ENCODE measurements at regions not wholly inside any gene's neighbourhood (a gene's known extent, or its start where the extent isn't known, plus 50 kb on each side); places are given as distances from the start of the nearest gene placed in this dataset.

- TF ChIP-seq, protein P1, sequence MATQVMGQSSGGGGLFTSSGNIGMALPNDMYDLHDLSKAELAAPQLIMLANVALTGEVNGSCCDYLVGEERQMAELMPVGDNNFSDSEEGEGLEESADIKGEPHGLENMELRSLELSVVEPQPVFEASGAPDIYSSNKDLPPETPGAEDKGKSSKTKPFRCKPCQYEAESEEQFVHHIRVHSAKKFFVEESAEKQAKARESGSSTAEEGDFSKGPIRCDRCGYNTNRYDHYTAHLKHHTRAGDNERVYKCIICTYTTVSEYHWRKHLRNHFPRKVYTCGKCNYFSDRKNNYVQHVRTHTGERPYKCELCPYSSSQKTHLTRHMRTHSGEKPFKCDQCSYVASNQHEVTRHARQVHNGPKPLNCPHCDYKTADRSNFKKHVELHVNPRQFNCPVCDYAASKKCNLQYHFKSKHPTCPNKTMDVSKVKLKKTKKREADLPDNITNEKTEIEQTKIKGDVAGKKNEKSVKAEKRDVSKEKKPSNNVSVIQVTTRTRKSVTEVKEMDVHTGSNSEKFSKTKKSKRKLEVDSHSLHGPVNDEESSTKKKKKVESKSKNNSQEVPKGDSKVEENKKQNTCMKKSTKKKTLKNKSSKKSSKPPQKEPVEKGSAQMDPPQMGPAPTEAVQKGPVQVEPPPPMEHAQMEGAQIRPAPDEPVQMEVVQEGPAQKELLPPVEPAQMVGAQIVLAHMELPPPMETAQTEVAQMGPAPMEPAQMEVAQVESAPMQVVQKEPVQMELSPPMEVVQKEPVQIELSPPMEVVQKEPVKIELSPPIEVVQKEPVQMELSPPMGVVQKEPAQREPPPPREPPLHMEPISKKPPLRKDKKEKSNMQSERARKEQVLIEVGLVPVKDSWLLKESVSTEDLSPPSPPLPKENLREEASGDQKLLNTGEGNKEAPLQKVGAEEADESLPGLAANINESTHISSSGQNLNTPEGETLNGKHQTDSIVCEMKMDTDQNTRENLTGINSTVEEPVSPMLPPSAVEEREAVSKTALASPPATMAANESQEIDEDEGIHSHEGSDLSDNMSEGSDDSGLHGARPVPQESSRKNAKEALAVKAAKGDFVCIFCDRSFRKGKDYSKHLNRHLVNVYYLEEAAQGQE (IDR thresholded peaks at IDR 0.05): no peak
- TF ChIP-seq, protein P2, sequence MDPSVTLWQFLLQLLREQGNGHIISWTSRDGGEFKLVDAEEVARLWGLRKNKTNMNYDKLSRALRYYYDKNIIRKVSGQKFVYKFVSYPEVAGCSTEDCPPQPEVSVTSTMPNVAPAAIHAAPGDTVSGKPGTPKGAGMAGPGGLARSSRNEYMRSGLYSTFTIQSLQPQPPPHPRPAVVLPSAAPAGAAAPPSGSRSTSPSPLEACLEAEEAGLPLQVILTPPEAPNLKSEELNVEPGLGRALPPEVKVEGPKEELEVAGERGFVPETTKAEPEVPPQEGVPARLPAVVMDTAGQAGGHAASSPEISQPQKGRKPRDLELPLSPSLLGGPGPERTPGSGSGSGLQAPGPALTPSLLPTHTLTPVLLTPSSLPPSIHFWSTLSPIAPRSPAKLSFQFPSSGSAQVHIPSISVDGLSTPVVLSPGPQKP (IDR thresholded peaks at IDR 0.05; ENCODE audit: low read depth, low read length): no peak
- no peak for TF ChIP-seq CTCF (IDR thresholded peaks at IDR 0.05)
- no peak for TF ChIP-seq TFCP2L1 (CRISPR knock-in tag; IDR thresholded peaks at IDR 0.05)
- TF ChIP-seq, protein P3, sequence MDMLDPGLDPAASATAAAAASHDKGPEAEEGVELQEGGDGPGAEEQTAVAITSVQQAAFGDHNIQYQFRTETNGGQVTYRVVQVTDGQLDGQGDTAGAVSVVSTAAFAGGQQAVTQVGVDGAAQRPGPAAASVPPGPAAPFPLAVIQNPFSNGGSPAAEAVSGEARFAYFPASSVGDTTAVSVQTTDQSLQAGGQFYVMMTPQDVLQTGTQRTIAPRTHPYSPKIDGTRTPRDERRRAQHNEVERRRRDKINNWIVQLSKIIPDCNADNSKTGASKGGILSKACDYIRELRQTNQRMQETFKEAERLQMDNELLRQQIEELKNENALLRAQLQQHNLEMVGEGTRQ (IDR thresholded peaks at IDR 0.05): no peak
Measured at GRCh38 chr3:31482493-31483200, 50.1 kb upstream of the STT3B start.

Measured in A549 (cell line).